Posterior cingulate gyrus (tissue), 11 donors: ENCODE measurements at regions not wholly inside any gene's neighbourhood (a gene's known extent, or its start where the extent isn't known, plus 50 kb on each side); places are given as distances from the start of the nearest gene placed in this dataset.
A peak's percentile ranks its signal among the peaks of the same experiment; 100 is the strongest.

Experiments
- DNase-seq, 10 donors: peaks; one replicate each; pipeline versions ENCODE4 v3.0.0 to v3.0.0-alpha.2; 2020 to 2021; ENCODE audit warnings: mixed read lengths in 3 of 10
- intact Hi-C: fragments of 100-400 bp; cut with DNase I; formaldehyde crosslinking; loops from one replicate; pipeline ENCODE4 v1.15.1; 2023

DNA sequence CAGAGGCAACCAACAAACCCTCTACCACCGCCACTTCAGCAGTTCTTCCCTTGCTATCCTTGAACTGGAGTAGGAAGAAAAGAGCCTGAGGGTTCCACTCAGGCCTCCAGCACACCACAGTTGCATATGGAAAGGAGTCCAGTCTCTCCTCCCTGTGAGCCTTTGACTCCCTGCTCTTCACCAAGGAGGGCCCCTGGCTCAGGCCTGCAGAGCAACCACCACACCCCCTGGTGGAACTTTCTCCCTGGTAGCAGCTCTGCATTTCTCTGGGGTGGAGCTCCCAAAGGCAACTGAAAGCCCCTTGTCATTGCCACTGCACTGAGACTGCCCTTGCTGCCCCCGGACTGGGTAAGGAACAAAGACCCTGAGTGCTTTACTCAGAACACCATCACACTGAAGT, 1021.5 kb upstream of the ADGRL2 start:
- intact Hi-C loops, result no loop called here
- DNase-seq, result no peak

DNA sequence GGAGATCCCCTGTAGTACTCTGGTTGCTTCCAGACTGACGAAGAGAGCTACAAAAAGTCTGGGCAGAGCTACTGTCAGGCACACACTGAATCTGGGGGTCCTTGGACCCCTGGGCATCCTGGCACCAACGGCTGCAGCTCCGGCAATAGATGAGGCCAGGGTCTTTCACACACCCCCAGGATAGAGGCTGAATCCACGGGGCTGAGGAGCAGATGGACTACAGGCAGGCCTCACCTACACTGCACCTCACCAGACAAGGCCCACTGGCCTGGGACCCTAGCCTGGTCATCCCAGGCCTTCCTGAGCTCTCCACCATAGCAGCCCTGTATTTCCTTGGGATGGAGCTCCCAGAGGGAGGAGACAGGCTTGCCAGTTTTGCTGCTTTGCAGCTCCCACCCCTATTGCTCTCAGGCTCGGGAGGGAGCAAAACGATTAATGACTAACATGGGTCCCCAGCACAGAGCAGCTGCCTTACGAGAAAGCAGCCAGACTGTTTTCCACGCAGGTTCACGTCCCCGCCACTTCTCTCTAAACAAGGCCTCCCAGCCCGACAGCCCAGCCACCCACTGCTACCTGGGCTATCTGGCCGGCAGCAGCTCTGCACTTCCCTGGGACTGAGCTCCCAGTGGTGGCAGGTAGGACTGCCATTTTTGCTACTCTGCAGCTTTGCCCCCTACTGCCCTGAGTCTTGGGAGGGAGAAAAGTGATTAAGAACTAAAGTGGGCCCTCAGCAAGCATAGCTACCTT, 1022.5 kb upstream of the ADGRL2 start:
- intact Hi-C loops, result no loop called here
- DNase-seq, result peak in 2 of 10 donors; percentile 53 to 77

- intact Hi-C loops, result no loop called here
- DNase-seq, result no peak
These were observed 1024.5 kb upstream of the ADGRL2 start for GRCh38 chr1:80776266-80776665.

- intact Hi-C loops, result no loop called here
- DNase-seq, result no peak
These were observed 1031.5 kb upstream of the ADGRL2 start for GRCh38 chr1:80769208-80769750.

DNA sequence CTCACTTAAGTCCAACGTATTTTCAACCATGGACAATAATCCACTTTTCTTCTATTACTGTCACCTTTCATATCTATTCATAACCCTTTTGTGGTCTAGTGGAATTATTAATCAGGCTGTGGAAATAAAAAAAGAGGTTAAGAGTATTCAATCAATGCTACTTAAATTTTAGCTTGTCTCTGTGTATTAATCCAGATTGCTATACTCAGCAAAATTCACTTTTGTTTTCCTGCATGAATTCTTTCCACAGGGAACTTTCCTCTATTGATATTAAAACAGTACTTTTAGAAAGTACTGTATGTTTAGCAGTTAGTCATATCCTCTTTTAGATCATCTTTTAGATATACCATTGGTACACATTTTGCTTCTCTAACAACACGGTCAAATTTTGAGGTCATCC, 1033.0 kb upstream of the ADGRL2 start:
- DNase-seq, result no peak
- intact Hi-C loops, result no loop called here

- intact Hi-C loops, result no loop called here
- DNase-seq, result no peak
These were observed 1041.4 kb upstream of the ADGRL2 start for GRCh38 chr1:80759354-80759753.

- intact Hi-C loops, result no loop called here
These were observed 1044.8 kb upstream of the ADGRL2 start for GRCh38 chr1:80755944-80756343.

DNA sequence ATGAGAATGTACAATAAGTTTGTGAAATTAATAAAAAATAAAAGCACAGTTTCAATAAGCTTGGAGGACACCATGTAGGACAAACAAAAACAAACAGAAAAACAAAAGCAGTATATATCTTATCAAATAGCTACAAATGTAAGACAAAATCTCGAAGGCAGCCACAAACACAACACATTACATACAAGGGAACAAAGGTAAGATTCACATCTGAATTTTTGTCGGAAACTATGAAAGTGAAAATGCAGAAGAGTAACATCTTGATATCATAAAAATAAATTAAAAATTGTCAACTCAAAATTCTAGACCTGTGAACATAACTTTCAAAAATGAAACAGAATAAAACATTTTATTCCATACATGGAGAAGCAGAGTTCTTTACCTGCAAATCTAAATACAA, 1049.5 kb upstream of the ADGRL2 start:
- intact Hi-C loops, result no loop called here

More at GRCh38 chr1:80755944-80756343, 1044.8 kb upstream of the ADGRL2 start:
- DNase-seq, result no peak

GRCh38 chr1:80731241-80731894, 1069.4 kb upstream of the ADGRL2 start:
- DNase-seq, result peak in 1 of 10 donors; percentile 29
- intact Hi-C loops, result no loop called here

More for the DNA sequence above, 1049.5 kb upstream of the ADGRL2 start:
- DNase-seq, result no peak

DNA sequence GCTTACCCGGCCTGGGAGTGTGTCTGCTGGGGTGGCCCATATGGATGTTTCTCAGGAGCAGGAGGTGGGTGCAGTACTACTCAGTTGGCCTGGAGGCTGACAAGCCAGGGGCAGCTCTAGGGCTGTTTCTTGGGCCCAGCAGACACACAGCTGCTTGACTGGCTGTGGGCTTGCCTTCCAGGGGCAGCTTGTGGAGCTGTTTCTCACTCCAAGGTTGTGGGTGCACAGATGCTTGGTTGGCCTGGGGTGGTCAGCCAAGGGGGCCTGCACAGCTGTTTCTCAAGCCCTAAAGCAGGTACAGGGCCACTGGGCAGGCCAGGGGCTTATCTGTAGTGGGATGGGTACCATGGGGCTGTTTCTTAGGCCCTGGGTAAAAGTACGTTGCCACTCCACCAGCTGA, 1078.1 kb upstream of the ADGRL2 start:
- intact Hi-C loops, result no loop called here
- peak in 3 of 10 donors; percentile 39 to 59 (median 55) for DNase-seq

DNA sequence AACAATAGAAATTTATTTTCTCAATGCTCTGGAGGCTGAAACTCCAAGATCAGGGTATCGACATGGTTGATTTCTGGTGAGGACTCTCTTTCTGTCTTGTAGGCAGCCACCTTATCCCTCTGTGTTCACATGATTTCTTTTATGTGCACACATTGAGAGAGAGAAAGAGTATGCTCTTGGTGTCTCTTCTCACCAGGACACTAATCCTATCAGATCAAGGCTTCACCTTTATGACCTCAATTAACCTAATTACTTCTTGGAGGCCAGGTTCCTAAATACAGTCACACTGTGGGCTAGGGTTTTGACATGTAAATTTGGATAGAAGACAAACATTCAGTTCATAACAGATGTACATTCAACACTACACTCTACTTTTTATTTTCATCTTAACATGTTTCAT, 1094.2 kb upstream of the ADGRL2 start:
- intact Hi-C loops, result no loop called here
- DNase-seq, result no peak

DNA sequence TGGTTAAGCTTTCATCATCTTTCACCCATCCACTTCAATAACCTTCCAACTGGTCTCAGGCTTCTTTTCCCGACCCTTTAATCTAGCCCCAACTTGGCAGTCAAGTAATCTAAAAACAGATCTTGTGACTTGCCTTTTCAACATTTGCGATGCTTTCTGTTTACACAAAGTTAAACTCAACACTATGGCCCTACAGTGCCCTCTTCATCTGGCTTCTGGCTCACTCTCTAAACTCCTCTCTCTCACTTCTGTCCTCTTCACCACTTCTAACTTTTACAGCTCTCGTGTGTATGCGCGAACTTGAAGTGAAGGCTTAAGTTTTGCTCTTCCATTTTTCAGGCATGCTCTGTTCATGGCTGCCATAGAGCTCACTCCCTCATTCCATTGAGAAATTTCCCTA, 1122.3 kb upstream of the ADGRL2 start:
- DNase-seq, result no peak
- intact Hi-C loops, result no loop called here

DNA sequence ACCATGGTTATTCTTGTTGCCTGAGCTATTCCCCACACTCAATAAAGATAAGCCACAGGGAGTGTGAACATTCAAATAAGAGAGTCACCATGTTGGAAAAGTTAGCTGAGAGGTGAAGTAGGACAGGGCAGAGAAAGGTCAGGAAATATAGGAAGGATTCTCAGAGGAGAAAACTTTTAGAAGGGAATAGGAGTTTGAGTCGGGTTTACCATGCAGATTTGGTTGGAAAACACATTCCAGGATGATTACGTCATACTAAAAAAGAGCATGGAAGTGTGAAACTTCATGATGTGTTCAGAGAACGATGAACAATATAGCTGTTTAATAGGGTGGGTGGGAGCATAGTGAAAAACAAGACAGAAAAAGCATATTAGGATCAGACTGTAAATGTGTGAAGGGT, 1125.3 kb upstream of the ADGRL2 start:
- no peak for DNase-seq
- intact Hi-C loops, result no loop called here

- intact Hi-C loops, result no loop called here
- DNase-seq, result no peak
These were observed 1126.7 kb upstream of the ADGRL2 start for GRCh38 chr1:80673935-80674597.

- intact Hi-C loops, result no loop called here
- no peak for DNase-seq
These were observed 1132.4 kb upstream of the ADGRL2 start for GRCh38 chr1:80668372-80668771.

GRCh38 chr1:80666073-80666472, 1134.7 kb upstream of the ADGRL2 start:
- intact Hi-C loops, result no loop called here

DNA sequence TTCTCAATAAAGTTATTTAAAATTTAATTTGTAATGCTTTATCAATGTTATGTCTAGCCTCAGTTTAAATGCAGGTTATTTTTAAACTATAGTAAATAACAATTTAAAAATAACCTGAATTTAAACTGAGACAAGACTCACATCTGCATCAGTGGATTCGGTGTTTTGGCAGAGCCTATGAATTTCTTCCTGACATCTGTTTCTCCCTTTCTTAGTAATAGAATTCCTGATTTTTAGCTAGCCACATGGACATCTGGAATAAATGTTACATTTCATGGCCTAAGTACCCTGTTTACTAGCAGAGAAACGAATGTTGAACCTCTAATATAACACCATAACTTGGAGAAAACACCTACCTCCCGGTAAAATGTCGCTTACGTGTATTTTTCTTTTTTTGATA, 1141.6 kb upstream of the ADGRL2 start:
- no peak for DNase-seq
- intact Hi-C loops, result no loop called here

More at GRCh38 chr1:80666073-80666472, 1134.7 kb upstream of the ADGRL2 start:
- no peak for DNase-seq

DNA sequence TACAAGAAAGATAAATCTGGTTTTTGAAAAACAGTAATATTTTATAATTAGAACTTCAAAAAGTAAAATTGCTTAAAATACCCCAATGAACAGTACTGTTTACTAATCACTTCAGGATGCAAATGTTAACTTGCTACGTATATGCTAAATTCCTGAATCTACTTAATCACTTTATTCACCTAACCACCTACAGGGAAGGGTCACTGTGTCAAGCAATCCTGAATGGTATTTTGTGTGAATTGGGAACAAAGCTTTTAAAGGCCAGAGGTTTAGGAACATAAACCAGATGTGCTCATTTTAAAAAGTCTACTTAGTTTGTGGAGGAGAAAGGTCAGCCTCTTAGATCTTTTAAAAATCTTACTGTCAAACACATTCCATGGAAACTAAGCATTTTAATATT, 1143.0 kb upstream of the ADGRL2 start:
- intact Hi-C loops, result no loop called here
- DNase-seq, result no peak

GRCh38 chr1:80657044-80657643, 1143.6 kb upstream of the ADGRL2 start:
- no peak for DNase-seq
- intact Hi-C loops, result no loop called here

DNA sequence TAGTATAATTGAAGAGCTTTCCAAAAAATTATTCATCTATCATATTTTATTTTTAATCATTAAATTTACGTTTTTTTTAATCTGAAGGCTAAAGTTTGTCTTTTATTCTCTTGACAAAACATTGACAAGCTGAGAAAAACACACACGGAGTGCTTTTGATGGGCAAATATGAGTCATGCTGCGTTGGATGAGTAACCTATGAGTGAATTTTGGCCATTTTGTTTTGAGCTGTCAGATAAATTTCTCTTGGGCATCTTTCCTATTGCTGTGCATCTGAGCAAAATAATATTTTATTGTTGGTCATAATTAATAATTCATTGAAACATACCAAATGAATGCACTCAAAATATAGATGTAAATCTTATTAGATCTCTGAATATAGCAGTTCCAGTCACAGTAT, 1144.1 kb upstream of the ADGRL2 start:
- DNase-seq, result no peak
- intact Hi-C loops, result no loop called here
